Activated effector memory CD4-positive, alpha-beta T cell treated with Interleukin-2 at 50 U/mL for 16 hours (primary cell): ENCODE measurements at regions not wholly inside any gene's neighbourhood (a gene's known extent, or its start where the extent isn't known, plus 50 kb on each side); places are given as distances from the start of the nearest gene placed in this dataset.
"Not testable (repeated sequence)": the region's sequence is repeated elsewhere in the genome, so short reads cannot be mapped to it uniquely, and the experiment has no call there.

Experiments
- DNase-seq: peaks from one replicate; pipeline ENCODE4 v3.0.0-alpha.2; 2020

DNA sequence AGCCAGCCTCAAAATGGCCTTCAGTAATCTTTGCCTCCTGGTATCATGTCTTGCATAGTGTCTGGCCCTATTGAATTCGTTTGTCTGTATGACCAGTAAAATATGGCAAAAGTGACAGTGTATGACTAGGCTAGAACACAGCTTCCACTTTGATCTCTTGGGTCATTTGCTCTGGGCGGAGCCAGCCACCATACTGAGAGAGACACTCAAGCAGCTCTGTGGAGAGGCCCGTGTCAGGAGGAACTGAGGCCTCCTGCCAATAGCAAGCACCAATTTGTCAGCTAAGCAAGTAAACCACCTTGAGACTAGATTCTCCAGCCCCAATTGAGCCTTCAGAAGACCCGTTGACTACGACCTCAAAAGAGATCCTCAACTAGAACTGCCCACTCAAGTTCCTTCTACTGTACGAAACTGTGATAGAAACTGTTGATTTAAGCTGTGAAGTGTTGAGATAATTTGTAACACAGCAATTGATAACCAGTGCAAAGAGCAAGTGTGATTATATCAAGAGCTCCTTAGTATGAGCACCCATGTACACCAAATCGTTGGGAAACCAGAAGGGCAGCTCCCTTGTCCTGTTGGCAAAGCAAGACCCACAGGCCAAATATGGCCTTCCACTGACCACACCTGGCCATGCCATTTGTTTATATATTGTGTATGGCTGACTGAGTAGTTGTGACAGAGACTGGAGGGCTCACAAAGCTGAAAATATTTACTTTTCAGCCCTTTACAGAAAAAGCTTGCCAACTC is 52.7 kb upstream of the SERBP1 start:
- no peak for DNase-seq

DNA sequence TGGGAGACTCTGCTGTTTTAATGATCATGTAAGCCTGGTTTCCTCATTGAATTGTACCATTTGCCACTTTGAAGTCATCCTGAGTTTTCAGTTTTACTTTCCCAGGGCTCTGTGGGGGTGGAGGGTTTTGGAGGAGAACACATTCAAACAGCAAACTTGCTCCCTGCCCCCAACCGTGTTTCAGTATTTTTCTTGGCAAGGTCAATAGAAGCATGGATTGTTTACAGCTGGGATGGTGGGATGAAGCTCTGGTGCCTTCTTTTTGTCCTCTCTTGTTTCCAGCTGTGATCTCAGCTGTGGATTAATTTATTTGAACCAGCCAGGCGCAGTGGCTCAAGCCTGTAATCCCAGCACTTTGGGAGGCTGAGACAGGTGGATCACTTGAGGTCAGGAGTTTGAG is 54.3 kb upstream of the SERBP1 start:
- no peak for DNase-seq

DNA sequence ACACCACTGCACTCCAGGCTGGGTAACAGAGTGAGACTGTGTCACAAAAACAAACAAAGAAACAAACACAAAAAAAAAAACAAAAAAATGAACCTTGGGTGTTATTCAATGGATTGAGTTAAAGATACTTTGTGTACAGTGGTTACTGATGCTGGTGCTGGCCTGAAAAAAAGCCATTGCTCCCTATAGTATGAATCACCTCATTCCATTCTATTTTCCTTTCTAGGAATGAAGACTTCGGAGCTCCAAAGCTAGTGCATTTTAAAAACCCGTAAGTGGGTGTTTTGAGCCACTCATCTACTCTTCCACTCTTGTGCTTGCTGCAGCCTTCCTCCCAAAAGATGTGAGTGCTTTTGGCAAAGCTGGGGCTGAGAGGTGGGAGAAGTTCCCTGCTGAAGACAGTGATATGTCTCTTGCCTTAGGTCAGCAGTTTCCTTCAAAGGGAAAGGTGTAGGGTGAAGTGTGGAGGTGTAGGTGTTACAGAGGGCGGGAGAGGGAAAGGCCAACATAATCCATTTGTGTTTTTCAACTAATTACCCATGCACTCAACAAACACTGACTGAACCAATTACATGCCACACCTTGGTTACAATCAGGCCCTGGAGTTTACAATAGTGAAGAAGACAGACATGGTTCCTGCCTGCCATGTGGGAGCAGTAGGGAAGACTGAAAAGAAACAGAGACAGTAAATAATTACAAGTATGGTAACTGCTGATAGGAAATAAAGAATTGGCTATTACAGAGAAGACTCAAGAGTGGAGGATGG is 55.0 kb upstream of the SERBP1 start:
- no peak for DNase-seq

DNA sequence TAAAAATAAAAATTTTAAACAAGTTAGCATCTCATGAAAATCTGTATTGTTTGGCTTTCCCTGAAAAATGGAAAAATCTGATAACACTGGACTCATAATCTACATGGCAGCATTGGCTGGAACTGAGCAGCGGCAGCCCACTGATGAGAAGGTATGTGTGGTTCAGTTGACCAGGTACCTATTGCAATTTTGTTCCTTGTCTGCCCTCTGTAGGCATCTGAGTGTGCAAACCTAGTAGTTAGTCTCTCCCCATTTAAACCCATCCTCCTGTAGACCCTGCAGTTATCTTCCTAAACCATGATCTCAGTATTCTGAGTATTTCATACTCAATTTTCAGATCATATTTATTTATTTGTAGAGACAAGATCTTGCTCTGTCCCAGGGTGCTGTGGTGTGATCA is 59.4 kb upstream of the SERBP1 start:
- DNase-seq, result no peak

DNA sequence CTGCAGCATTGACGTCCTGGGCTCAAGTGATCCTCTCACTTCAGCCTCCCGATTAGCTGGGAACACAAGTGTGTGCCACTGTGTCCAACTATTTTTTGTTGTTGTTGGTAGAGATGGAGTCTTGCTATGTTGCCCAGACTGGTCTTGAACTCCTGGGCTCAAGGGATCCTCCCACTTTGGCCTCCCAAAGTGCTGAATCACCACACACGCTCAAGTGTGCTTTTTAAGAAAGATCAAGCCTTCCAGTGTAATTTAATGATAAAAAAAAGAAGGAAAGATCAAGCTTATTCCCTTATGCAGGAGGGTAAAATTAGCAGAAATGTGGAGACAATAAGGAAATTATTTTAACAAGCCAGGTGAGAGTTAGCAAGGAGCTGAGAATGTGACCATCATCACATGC is 61.1 kb upstream of the SERBP1 start:
- DNase-seq, result no peak

DNA sequence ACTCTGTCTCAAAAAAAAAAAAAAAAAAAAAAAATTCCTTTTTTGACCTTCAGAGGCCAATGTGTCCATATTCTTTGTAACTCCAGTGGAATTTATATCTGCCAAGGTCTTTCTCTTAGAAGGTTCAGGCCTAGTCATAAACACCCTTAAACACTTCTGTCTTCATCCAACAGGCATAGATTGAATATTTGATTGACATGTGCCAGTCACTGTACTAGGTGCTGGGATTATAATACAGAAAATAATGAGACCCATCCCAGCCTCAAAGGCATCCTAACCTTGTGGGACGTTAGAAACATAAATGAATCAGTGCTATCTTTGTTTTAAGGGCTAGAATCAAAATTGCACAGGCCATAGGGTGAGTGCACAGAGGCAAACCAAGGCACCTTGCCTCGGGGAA is 62.9 kb upstream of the SERBP1 start:
- no peak for DNase-seq

DNA sequence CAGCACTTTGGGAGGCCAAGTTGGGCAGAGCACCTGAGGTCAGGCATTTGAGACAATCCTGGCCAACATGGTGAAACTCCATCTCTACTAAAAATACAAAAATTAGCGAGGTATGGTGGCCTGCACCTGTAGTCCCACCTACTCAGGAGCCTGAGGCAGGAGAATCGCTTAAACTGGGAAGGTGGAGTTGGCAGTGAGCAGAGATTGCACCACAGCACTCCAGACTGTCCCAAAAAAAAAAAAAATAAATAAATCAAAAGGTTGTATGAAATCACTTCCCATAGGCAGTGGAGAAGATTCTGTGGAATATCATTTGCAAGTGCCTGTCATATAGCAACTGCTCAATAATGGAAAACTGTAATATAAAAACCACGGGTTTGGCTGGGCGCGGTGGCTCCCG is 65.1 kb upstream of the SERBP1 start:
- no peak for DNase-seq

DNA sequence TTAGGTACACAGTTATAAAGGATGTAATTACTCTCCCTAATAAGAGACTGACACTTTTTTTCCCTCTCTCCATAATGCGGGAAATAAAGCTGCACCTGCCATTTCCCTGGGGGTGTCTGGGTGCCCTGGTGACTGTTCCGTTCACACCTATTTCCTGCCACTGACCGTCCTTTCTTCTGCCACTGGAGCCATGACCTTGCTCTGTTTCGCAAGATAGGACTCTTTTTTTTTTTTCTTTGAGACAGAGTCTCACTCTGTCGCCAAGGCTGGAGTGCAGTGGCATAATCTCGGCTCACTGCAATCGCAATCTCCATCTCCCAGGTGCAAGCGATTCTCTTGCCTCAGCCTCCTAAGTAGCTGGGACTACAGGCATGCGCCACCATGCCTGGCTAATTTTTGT is 66.1 kb upstream of the SERBP1 start:
- DNase-seq, result no peak

DNA sequence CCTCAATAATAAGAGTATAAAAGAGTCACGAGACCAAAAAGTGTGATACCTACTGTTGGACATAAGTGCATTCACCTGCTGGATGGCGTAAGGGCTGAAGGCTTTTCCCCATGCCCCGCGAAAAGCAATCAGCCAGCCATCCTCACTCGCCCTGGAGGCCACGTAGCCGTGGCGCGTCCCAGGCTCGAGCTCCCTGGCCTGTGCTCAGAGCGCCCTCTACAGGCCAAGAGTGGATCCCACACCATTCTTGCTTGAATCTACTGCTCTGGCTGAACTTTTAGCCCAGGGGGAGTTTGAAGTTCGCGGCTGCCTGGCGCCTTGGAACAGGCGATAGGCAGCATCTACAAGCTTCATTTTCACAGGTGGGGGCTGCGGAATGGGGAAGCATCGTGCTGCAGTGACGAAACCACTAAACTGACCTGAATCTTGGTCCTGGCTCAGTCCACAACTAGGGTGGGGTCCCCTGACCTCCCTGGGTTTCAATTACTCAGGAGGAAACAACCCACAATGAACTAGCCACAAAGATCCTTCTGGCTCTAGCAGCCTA is 70.3 kb upstream of the SERBP1 start:
- DNase-seq, result peak; percentile 73

DNA sequence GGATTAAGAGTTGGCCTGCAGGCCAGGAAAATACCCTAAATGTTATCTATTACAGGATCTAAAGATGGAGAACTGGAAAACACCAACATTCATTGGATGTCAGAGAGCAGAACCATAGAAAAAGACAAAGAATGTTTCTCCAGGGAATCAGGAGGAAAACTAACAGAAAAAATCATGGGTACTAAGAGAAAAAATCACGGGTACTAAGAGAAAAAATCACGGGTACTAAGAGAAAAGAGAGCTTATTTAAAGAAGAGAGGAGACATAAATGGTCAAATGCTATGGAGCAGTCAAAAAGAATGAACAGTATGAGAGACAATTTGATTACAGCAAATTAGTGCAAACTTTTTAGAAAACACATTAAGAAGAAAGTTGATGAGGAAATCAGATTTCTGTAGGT is 73.8 kb upstream of the SERBP1 start:
- DNase-seq, result no peak

DNA sequence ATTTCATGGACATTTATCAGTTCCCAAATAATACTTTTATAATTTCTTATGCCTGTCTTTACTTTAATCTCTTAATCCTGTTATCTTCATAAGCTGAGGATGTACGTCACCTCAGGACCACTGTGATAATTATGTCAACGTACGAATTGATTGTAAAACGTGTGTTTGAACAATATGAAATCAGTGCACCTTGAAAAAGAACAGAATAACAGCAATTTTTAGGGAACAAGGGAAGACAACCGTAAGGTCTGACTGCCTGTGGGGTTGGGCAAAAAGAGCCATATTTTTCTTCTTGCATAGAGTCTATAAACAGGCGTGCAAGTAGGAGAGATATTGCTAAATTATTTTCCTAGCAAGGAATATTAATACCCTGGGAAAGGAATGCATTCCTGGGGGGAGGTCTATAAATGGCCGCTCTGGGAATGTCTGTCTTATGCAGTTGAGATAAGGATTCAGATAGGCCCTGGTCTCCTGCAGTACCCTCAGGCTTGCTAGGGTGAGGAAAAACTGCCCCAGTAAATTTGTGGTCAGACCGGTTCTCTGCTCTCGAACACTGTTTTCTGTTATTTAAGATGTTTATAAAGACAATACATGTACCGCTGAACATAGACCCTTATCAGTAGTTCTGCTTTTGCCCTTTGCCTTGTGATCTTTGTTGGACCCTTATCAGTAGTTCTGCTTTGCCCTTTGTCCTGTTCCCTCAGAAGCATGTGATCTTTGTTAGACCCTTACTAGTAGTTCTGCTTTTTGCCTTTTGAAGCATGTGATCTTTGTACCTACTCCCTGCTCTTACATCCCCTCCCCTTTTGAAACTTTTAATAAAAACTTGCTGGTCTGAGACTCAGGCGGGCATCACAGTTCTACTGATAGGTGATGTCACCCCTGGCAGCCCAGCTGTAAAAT is 83.4 kb upstream of the SERBP1 start:
- DNase-seq, result not testable (repeated sequence)

DNA sequence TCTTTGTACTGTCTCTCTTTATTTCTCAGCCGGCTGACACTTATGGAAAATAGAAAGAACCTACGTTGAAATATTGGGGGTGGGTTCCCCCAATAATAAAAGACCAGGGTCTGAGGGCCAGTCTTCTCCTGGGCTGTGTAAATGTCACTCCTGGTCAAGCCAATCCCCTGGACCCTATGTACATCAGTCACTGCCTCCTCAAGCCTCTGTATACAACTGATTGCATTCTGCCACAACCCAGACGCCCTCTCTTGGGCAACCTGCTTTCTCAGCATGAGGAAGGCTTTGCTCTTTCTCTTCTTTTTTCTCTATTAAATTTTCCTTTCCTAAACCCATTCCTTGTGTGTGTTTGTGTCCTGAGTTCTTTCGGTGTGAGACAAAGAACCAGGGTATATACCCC is 84.1 kb upstream of the SERBP1 start:
- no peak for DNase-seq

DNA sequence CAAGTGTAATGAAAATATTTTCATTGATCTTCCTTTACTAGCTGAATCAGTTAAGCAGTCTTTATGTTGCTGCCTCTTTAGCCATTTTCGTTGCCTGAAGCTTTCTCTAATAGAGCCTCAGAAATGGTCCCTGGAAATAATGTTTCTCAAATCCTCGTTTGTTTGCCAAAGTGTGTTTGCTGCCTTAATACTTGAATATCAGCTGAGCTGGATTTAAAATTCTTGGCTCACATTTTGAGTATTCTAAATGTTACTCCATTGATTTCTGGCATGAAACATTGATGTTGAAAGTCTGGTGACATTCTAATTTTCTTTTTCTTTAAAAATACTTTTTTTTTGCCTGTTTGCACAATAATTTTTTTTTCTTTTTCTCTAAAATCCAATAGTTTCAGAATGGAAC is 84.6 kb upstream of the SERBP1 start:
- no peak for DNase-seq

DNA sequence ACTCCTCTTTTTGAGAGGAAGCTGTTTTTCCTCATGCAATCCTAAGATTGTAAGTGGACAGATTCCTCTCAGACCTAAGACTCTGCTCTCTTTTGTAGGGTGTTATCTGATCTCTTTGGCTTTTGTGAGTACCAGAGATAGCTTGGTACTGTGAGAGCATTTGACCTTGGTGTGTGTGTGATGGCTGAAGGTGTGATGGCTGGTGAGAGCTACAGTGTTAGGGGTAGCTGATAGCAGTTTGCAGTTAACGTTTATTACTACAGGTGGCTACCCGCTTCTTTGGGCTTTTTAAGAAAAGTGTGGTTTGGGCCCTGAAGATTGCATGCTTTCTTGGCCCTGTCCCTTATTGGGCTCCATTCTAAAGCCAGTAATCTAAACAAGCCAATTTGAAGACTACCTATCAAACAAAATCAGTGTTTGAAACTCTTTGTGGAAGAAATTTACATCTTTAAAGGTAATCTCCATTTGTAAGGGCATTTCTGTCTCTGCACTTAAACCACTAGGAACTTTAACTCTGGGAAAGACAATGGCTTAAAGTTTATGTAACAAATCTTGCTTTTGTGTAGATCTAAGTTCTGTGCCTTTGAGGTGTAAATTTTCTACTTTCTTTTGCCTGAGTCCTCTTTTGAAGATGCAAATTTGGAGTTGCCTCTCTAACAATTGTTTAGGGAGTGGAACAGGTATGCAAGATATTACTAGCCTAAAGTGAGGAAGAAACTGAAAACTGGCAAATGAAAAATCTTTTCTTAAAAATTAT is 85.3 kb upstream of the SERBP1 start:
- no peak for DNase-seq

DNA sequence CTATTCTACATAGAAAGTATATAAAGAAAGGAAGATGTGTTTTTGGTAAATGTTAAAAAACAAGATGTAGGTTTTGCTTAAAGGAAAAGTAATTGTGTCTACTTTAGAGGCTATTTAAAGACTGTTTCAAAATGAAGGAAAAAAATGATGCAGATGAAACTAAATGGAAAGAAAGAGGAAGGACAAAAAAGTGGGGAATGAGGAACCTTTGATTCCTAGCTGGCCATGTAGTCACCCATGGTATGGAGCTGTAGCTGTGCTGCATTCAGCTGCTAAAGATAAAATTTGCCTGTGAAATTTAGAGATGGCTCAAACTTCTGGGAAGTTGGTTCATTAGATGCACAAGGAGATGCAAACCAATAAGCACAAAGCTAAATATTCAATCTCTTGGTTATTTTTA is 86.8 kb upstream of the SERBP1 start:
- DNase-seq, result no peak

DNA sequence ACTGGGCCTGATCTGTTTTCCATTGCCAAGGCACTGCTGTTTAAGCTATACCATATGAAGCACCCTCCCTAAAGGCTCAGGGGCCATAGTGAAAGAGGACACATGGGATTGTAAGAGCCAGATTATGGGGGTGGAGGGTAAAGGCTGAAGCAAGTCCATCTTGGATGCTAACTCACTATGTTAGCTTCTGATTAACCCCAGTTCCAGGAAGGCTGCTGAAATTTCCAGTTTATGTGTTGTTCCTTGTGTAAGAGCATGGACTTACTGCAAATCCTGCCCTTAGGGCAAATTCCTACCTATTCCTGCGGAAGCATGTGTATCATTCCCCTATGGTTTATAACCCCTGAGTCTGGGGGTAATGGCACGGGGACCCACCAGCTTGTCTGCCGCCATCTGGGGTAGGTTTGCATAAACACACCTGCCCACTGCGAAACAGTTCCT is 91.8 kb upstream of the SERBP1 start:
- no peak for DNase-seq

DNA sequence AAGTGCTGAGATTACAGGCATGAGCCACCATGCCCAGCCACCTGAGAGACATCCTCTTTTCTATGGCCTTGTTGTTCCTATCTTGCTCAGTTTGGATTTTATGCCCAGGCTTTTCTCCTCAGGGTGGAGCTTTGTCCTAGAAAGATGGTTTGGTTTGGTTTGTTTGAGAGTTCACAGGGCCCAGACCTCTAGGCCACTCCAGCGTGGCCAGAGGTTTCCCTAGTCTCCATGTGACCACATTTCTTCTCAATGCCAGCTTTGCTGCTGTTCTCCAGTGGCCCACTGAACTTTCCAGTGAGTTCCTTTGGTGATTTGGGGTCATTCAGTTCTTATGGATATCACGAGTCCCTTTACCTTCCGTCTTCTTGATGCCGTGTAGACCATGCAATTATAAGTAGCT is 92.6 kb upstream of the SERBP1 start:
- no peak for DNase-seq

DNA sequence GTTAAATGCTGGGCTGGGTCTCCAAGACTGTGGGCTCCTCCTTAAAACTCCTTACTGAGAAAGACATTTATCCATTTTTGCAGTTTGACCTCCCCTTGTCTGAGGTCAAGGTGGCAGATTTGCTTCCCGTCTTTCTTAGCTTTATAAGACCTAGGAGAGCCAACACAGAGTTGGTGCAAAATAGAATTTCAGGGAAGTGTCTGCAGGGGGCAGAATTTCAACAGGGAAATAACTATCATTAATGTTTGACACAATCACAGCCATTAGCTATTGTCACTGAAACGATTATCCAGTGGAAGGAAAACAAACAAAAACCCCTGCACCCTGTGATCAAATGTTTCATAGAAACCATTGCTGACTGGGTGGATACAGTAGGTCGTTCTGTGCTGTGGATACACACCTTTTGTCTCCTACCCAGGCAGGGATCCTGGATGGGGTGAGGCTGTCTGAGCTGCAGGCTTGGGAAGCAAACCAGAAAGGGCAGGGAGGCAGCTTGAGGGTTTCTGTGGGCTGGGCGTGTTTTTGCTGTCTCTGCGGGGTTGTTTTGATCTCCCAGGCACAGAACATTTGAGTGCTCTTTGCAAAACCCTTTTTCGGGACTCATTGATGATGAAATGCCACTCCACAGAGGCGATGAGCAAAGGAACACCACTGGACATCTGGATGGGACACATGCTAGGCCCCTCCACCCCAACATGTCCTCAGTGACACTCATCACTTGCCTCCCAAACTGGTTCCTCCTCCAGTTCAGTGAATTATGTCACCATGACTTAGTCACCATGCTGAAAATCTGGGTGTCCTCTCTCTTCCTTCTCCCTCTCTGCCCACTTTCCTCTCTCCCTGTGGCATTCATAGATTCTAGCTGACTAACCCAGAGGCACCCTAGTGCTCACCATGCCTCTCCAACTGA is 94.2 kb upstream of the SERBP1 start:
- no peak for DNase-seq

DNA sequence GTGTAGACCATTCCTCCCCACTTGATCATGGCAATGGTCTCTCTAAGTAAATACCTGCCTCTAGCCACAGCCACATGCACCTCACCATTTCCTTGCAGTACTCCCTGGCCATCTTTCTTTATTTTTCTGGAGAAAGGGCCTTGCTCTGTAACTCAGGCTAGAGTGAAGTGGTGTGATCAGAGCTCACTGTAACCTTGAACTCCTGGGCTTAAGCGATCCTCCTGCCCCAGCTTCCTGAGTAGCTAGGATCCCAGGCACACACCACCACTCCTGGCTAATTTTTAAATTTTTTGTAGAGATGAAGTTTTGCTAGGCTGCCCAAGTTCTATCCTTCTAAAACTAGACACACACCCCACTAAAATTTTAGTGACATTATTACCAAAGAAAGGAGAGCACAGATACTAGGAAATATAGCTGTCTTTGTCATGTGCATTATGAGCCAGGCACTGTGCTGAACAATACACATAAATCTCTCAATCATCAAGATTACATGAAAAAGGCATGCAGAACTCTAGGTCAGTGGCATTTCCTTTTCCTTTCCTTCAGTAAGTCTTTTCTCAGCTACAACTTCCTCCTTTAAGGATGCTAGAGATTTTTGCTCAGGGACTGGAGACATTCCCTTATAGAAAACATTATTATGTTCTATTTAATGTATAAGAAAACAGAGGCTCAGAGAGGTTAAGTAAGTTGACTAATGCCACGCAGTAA is 95.0 kb upstream of the SERBP1 start:
- DNase-seq, result no peak

DNA sequence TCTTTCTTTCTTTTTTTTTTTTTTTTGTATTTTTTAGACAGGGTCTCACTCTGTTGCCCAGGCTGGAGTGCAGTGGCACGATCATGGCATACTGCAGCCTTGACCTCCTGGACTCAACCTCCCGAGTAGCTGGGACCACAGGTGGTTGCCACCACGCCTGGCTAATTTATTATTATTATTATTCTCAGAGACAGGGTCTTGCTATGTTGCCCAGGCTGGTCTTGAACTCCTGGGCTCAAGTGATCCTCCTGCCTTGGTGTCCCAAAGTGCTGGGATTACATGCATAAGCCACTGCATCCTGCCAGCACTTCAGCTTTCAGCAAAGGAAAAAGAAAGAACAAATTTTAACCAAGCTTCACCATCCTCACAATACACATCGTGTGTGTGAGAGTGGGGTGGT is 97.9 kb upstream of the SERBP1 start:
- DNase-seq, result no peak

DNA sequence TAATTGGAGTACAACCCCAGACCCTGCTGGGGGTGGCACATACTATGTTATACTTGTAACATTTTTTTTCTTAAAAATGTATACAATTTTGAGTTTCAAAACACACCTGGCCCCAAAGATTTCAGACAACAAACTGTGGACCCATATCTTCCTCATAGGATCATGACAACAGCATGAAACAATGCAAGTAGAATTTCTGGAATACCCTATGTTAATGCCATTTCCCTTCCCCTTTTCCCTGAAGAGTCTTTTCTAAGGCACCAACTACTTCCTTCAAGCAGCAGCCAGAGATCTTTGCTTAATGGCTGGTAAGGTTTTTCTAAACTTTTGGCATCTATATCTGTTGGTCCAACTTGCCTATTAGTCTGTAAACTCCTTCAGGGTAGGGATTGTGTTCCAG is 99.9 kb upstream of the SERBP1 start:
- DNase-seq, result no peak
